HG02623 (cell line): ENCODE measurements at regions not wholly inside any gene's neighbourhood (a gene's known extent, or its start where the extent isn't known, plus 50 kb on each side); places are given as distances from the start of the nearest gene placed in this dataset.
"Not testable (repeated sequence)": the region's sequence is repeated elsewhere in the genome, so short reads cannot be mapped to it uniquely, and the experiment has no call there.

ENCODE experiments used
- ATAC-seq: cut with Tn5 transposase; IDR thresholded peaks from one replicate; pipeline ENCODE4 v1.9.1; 2021; ENCODE audit warnings: moderate library complexity; ENCODE audit not compliant: unreplicated experiment

GRCh38 chr3:161893972-161894371 lies 397.4 kb downstream of the OTOL1 start:
- no peak for ATAC-seq

GRCh38 chr3:161894657-161895056 lies 398.0 kb downstream of the OTOL1 start:
- ATAC-seq, result no peak

GRCh38 chr3:161905520-161906132 lies 409.0 kb downstream of the OTOL1 start:
- no peak for ATAC-seq

- no peak for ATAC-seq
Observed at GRCh38 chr3:161913786-161914389, 417.3 kb downstream of the OTOL1 start.

GRCh38 chr3:161914703-161915417 lies 418.3 kb downstream of the OTOL1 start:
- no peak for ATAC-seq

- no peak for ATAC-seq
Observed at GRCh38 chr3:161915418-161915750, 418.8 kb downstream of the OTOL1 start.

- ATAC-seq, result no peak
Observed at GRCh38 chr3:161920196-161920595, 423.6 kb downstream of the OTOL1 start.

GRCh38 chr3:161925749-161926360 lies 429.2 kb downstream of the OTOL1 start:
- no peak for ATAC-seq

- no peak for ATAC-seq
Observed at GRCh38 chr3:161927131-161927530, 430.5 kb downstream of the OTOL1 start.

GRCh38 chr3:161939918-161940620 lies 443.5 kb downstream of the OTOL1 start:
- no peak for ATAC-seq

GRCh38 chr3:161940621-161940965 lies 444.0 kb downstream of the OTOL1 start:
- ATAC-seq, result no peak

GRCh38 chr3:161941891-161942290 lies 445.3 kb downstream of the OTOL1 start:
- ATAC-seq, result no peak

- ATAC-seq, result not testable (repeated sequence)
Observed at GRCh38 chr3:161943801-161944345, 447.3 kb downstream of the OTOL1 start.

- no peak for ATAC-seq
Observed at GRCh38 chr3:161946443-161946960, 449.9 kb downstream of the OTOL1 start.

- no peak for ATAC-seq
Observed at GRCh38 chr3:161950318-161950868, 453.8 kb downstream of the OTOL1 start.

GRCh38 chr3:161957467-161957866 lies 460.9 kb downstream of the OTOL1 start:
- no peak for ATAC-seq

GRCh38 chr3:161964857-161965256 lies 468.2 kb downstream of the OTOL1 start:
- no peak for ATAC-seq

- no peak for ATAC-seq
Observed at GRCh38 chr3:161969867-161970266, 473.3 kb downstream of the OTOL1 start.

GRCh38 chr3:161975201-161975600 lies 478.6 kb downstream of the OTOL1 start:
- ATAC-seq, result no peak

GRCh38 chr3:161977063-161977462 lies 480.5 kb downstream of the OTOL1 start:
- ATAC-seq, result no peak

GRCh38 chr3:161977850-161978249 lies 481.2 kb downstream of the OTOL1 start:
- ATAC-seq, result no peak
